Activated naive CD4-positive, alpha-beta T cell treated with anti-CD3 and anti-CD28 coated beads, Interleukin-2, amount 50 U/mL, for 24 hours (primary cell): ENCODE measurements at regions not wholly inside any gene's neighbourhood (a gene's known extent, or its start where the extent isn't known, plus 50 kb on each side); places are given as distances from the start of the nearest gene placed in this dataset.

Source experiments
- H3K27ac Mint-ChIP-seq: one replicate; pipeline ENCODE4 v1.8.0; 2021; ENCODE audit warnings: mild to moderate bottlenecking, mixed read lengths
- H3K27me3 Mint-ChIP-seq: one replicate; pipeline ENCODE4 v1.8.0; 2021; ENCODE audit warnings: mixed read lengths
- H3K36me3 Mint-ChIP-seq: one replicate; pipeline ENCODE4 v1.8.0; 2021; ENCODE audit warnings: mixed read lengths
- H3K4me1 Mint-ChIP-seq: one replicate; pipeline ENCODE4 v1.8.0; 2021; ENCODE audit warnings: mixed read lengths
- H3K4me3 Mint-ChIP-seq: one replicate; pipeline ENCODE4 v1.8.0; 2021; ENCODE audit warnings: mild to moderate bottlenecking, mixed read lengths
- H3K9me3 Mint-ChIP-seq: one replicate; pipeline ENCODE4 v1.8.0; 2021; ENCODE audit warnings: mixed read lengths

- Mint-ChIP-seq H3K27ac (no peak overlapping the region), H3K4me1 (no peaks in the 10 kb centered on the region), H3K9me3 (no peaks in the 10 kb centered on the region), H3K27me3 (no peaks in the 10 kb centered on the region), H3K36me3 (no peaks in the 10 kb centered on the region), H3K4me3 (no peak overlapping the region)
These were observed 239.8 kb downstream of the CDC5L start for GRCh38 chr6:44627091-44627882.

- no peaks in the 10 kb centered on the region for H3K36me3 Mint-ChIP-seq
- H3K4me3 Mint-ChIP-seq = no peak overlapping the region
- H3K27me3 Mint-ChIP-seq = no peaks in the 10 kb centered on the region
- no peaks in the 10 kb centered on the region for H3K4me1 Mint-ChIP-seq
- H3K9me3 Mint-ChIP-seq = no peaks in the 10 kb centered on the region
- no peak overlapping the region for H3K27ac Mint-ChIP-seq
These were observed 240.4 kb downstream of the CDC5L start for GRCh38 chr6:44627883-44628271.

GRCh38 chr6:44628347-44628746 lies 240.8 kb downstream of the CDC5L start:
- no peaks in the 10 kb centered on the region for H3K27me3 Mint-ChIP-seq
- no peak overlapping the region for H3K4me3 Mint-ChIP-seq
- H3K4me1 Mint-ChIP-seq = no peaks in the 10 kb centered on the region
- no peaks in the 10 kb centered on the region for H3K9me3 Mint-ChIP-seq
- no peak overlapping the region for H3K27ac Mint-ChIP-seq
- H3K36me3 Mint-ChIP-seq = no peaks in the 10 kb centered on the region

GRCh38 chr6:44629636-44630035 lies 242.1 kb downstream of the CDC5L start:
- no peaks in the 10 kb centered on the region for H3K9me3 Mint-ChIP-seq
- no peaks in the 10 kb centered on the region for H3K4me1 Mint-ChIP-seq
- H3K27me3 Mint-ChIP-seq = no peaks in the 10 kb centered on the region
- H3K36me3 Mint-ChIP-seq = no peaks in the 10 kb centered on the region
- H3K27ac Mint-ChIP-seq = no peak overlapping the region
- no peak overlapping the region for H3K4me3 Mint-ChIP-seq

- no peaks in the 10 kb centered on the region for H3K4me1 Mint-ChIP-seq
- H3K9me3 Mint-ChIP-seq = no peaks in the 10 kb centered on the region
- H3K27me3 Mint-ChIP-seq = peaks cover 1% of the 10 kb centered on the region
- H3K36me3 Mint-ChIP-seq = no peaks in the 10 kb centered on the region
- no peak overlapping the region for H3K27ac Mint-ChIP-seq
- H3K4me3 Mint-ChIP-seq = no peak overlapping the region
These were observed 242.9 kb downstream of the CDC5L start for GRCh38 chr6:44630125-44631028.

- H3K4me1 Mint-ChIP-seq = no peaks in the 10 kb centered on the region
- H3K27ac Mint-ChIP-seq = no peak overlapping the region
- H3K27me3 Mint-ChIP-seq = peaks cover 3% of the 10 kb centered on the region
- H3K36me3 Mint-ChIP-seq = no peaks in the 10 kb centered on the region
- no peaks in the 10 kb centered on the region for H3K9me3 Mint-ChIP-seq
- H3K4me3 Mint-ChIP-seq = no peak overlapping the region
These were observed 244.5 kb downstream of the CDC5L start for GRCh38 chr6:44631968-44632367.

GRCh38 chr6:44634321-44634720 lies 246.8 kb downstream of the CDC5L start:
- Mint-ChIP-seq H3K36me3 (no peaks in the 10 kb centered on the region), H3K9me3 (no peaks in the 10 kb centered on the region), H3K27me3 (peaks cover 3% of the 10 kb centered on the region), H3K4me1 (no peaks in the 10 kb centered on the region), H3K4me3 (no peak overlapping the region), H3K27ac (no peak overlapping the region)

- Mint-ChIP-seq H3K36me3 (no peaks in the 10 kb centered on the region), H3K9me3 (no peaks in the 10 kb centered on the region), H3K27me3 (peaks cover 3% of the 10 kb centered on the region), H3K4me1 (no peaks in the 10 kb centered on the region), H3K4me3 (no peak overlapping the region), H3K27ac (no peak overlapping the region)
These were observed 248.0 kb downstream of the CDC5L start for GRCh38 chr6:44635486-44635885.

- Mint-ChIP-seq H3K36me3 (no peaks in the 10 kb centered on the region), H3K4me3 (no peak overlapping the region), H3K9me3 (no peaks in the 10 kb centered on the region), H3K27ac (no peak overlapping the region), H3K4me1 (no peaks in the 10 kb centered on the region), H3K27me3 (peaks cover 3% of the 10 kb centered on the region)
These were observed 249.2 kb downstream of the CDC5L start for GRCh38 chr6:44636561-44637248.

- Mint-ChIP-seq H3K27ac (no peak overlapping the region), H3K36me3 (no peaks in the 10 kb centered on the region), H3K9me3 (no peaks in the 10 kb centered on the region), H3K4me3 (no peak overlapping the region), H3K27me3 (no peaks in the 10 kb centered on the region), H3K4me1 (no peaks in the 10 kb centered on the region)
These were observed 254.0 kb downstream of the CDC5L start for GRCh38 chr6:44641344-44642031.

GRCh38 chr6:44642349-44642748 lies 254.8 kb downstream of the CDC5L start:
- Mint-ChIP-seq H3K4me3 (no peak overlapping the region), H3K36me3 (no peaks in the 10 kb centered on the region), H3K9me3 (no peaks in the 10 kb centered on the region), H3K27ac (no peak overlapping the region), H3K4me1 (no peaks in the 10 kb centered on the region), H3K27me3 (no peaks in the 10 kb centered on the region)

- H3K4me1 Mint-ChIP-seq = no peaks in the 10 kb centered on the region
- H3K36me3 Mint-ChIP-seq = no peaks in the 10 kb centered on the region
- H3K27ac Mint-ChIP-seq = no peak overlapping the region
- no peak overlapping the region for H3K4me3 Mint-ChIP-seq
- no peaks in the 10 kb centered on the region for H3K27me3 Mint-ChIP-seq
- H3K9me3 Mint-ChIP-seq = no peaks in the 10 kb centered on the region
These were observed 255.5 kb downstream of the CDC5L start for GRCh38 chr6:44642870-44643522.

GRCh38 chr6:44645276-44645675 lies 257.8 kb downstream of the CDC5L start:
- H3K36me3 Mint-ChIP-seq = no peaks in the 10 kb centered on the region
- no peak overlapping the region for H3K27ac Mint-ChIP-seq
- no peak overlapping the region for H3K4me3 Mint-ChIP-seq
- H3K9me3 Mint-ChIP-seq = no peaks in the 10 kb centered on the region
- H3K4me1 Mint-ChIP-seq = no peaks in the 10 kb centered on the region
- H3K27me3 Mint-ChIP-seq = no peaks in the 10 kb centered on the region

GRCh38 chr6:44646355-44646754 lies 258.8 kb downstream of the CDC5L start:
- H3K9me3 Mint-ChIP-seq = no peaks in the 10 kb centered on the region
- no peak overlapping the region for H3K27ac Mint-ChIP-seq
- no peaks in the 10 kb centered on the region for H3K36me3 Mint-ChIP-seq
- H3K4me1 Mint-ChIP-seq = no peaks in the 10 kb centered on the region
- H3K4me3 Mint-ChIP-seq = no peak overlapping the region
- H3K27me3 Mint-ChIP-seq = no peaks in the 10 kb centered on the region
